Astrocyte of the spinal cord (primary cell): ENCODE measurements at regions not wholly inside any gene's neighbourhood (a gene's known extent, or its start where the extent isn't known, plus 50 kb on each side); places are given as distances from the start of the nearest gene placed in this dataset.

Experiments used
- DNase-seq: peaks from one replicate; pipeline ENCODE4 v3.0.0; 2011; ENCODE audit warnings: low read depth, low spot score
- H3K4me3 ChIP-seq: 2 replicates; pipeline ENCODE4 v1.5.1; 2011; ENCODE audit warnings: low read depth, mild to moderate bottlenecking, low read length, moderate library complexity
- in situ Hi-C: cut with HindIII; loops from 2 replicates; pipeline ENCODE4 v1.10.0; 2017; ENCODE audit warnings: low sequenced_read_pairs
- TF ChIP-seq, protein P1 (sequence below): IDR thresholded peaks from 2 replicates; pipeline ENCODE4 v1.5.1; 2012; ENCODE audit warnings: low read depth, mild to moderate bottlenecking, low read length, inconsistent platforms

- TF ChIP-seq, protein P1, sequence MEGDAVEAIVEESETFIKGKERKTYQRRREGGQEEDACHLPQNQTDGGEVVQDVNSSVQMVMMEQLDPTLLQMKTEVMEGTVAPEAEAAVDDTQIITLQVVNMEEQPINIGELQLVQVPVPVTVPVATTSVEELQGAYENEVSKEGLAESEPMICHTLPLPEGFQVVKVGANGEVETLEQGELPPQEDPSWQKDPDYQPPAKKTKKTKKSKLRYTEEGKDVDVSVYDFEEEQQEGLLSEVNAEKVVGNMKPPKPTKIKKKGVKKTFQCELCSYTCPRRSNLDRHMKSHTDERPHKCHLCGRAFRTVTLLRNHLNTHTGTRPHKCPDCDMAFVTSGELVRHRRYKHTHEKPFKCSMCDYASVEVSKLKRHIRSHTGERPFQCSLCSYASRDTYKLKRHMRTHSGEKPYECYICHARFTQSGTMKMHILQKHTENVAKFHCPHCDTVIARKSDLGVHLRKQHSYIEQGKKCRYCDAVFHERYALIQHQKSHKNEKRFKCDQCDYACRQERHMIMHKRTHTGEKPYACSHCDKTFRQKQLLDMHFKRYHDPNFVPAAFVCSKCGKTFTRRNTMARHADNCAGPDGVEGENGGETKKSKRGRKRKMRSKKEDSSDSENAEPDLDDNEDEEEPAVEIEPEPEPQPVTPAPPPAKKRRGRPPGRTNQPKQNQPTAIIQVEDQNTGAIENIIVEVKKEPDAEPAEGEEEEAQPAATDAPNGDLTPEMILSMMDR: no peak
- no peak overlapping the region for H3K4me3 ChIP-seq
- in situ Hi-C loops: no loop called here
- no peak for DNase-seq
Observed at GRCh38 chr11:103650330-103650729, 386.1 kb upstream of the DDI1 start.

GRCh38 chr11:103651341-103651998, 385.0 kb upstream of the DDI1 start:
- H3K4me3 ChIP-seq: no peak overlapping the region
- TF ChIP-seq, protein P1: no peak
- in situ Hi-C loops: no loop called here
- DNase-seq: no peak

DNA sequence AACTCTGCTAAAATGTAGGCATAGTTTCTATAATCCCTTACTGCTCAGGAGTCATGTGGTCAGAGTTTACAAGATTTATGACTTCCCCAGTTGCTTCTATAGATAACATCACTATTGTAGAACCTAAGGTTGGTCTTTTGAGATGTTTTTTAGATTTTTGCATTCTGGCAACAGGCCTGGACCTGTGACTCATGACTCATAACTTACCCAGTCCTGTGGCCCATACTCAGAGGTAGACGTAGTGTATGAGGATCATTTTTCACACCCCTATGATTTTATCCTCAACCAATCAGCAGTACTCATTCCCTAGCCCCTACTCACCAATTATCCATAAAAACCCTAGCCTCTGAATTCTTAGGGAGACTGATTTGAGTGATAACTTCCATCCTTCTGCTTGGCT, 384.4 kb upstream of the DDI1 start:
- in situ Hi-C loops: no loop called here
- no peak overlapping the region for H3K4me3 ChIP-seq
- DNase-seq: peak; percentile 39
- TF ChIP-seq, protein P1: no peak

DNA sequence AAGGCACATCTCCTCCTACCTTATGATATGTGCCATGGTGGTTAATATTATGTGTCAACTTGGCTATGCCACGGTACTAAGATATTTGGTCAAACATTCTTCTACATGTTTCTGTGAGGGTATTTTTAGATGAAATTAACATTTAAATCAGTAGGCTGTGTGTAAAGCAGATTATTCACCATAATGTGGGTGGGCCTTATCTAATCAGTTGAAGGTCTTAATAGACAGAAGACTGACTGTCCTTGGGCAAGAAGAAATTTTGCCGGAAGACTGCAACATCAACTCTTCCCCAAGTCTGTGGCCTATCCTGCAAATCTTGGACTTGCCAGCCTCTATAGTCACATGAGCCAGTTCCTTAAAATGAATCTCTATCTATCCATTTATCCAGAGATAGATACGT, 380.1 kb upstream of the DDI1 start:
- no peak for DNase-seq
- H3K4me3 ChIP-seq: no peak overlapping the region
- in situ Hi-C loops: no loop called here
- TF ChIP-seq, protein P1: no peak

DNA sequence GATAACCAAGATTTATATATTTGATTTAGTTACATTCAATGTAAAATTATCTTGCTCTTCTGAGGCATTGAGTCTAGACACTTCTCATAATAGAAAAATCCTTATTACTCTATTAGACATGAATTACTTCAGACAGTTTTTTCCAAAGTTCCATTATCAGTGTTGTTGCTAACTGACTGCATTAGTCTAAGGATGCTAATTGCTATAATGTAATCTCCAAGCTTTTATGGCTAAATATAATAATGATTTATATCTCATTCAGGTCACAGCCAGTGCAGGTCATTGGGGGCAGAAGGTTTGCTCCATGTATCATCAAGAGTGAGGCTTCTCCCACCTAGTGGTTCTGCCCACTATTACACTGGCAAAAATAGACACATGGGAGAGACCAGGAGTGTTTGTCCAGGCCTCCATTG, 377.2 kb upstream of the DDI1 start:
- TF ChIP-seq, protein P1: peak; percentile 28
- in situ Hi-C loops: no loop called here
- no peak overlapping the region for H3K4me3 ChIP-seq
- DNase-seq: no peak

DNA sequence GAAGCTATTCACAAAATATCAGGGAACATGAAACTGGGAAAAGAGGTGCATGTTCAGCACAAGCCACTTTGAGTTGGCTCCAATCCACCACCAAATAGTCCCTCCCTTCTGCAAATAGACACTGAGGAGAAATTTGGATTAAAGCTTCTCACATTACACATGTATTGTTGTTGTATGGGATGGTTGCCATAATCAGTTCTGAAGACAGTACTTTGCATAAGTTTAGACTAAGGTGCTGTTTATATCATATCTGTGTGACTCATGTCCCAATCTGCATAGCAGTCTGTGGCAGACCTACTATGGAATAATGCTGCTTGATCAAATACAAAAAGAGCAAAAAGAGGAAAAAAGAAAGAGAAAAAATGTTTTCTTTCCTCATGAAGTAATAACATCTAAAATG, 376.7 kb upstream of the DDI1 start:
- DNase-seq: no peak

More for the DNA sequence above, 376.7 kb upstream of the DDI1 start:
- in situ Hi-C loops: no loop called here
- TF ChIP-seq, protein P1: no peak
- H3K4me3 ChIP-seq: no peak overlapping the region
